ENCODE measurements at regions not wholly inside any gene's neighbourhood (a gene's known extent, or its start where the extent isn't known, plus 50 kb on each side); places are given as distances from the start of the nearest gene placed in this dataset.
A peak's percentile ranks its signal among the peaks of the same experiment; 100 is the strongest.
"Not testable (repeated sequence)": the region's sequence is repeated elsewhere in the genome, so short reads cannot be mapped to it uniquely, and the experiment has no call there.

DNA sequence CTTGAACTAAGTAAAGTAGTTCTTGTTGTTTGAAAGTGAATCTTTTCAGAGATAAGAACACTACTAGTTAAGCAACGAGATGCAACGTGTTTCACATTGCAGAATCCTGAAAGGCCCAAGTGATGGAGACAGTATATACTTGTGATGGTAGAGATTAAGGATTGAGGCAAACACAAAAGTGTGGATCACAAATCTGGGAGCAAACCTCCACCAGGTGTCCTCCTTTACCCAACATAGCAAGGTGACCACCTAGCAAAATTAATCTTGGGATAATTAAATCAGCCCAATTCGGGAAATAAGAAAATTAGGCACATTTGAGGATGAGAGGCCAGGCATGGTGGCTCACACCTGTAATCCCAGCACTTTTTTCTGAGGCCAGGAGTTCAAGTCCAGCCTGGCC, 563.9 kb downstream of the DACH1 start:
- no peak for DNase-seq (ENCODE audit: low read depth)

GRCh38 chr13:71300602-71301001, 566.4 kb downstream of the DACH1 start:
- DNase-seq (ENCODE audit: low read depth), result no peak

DNA sequence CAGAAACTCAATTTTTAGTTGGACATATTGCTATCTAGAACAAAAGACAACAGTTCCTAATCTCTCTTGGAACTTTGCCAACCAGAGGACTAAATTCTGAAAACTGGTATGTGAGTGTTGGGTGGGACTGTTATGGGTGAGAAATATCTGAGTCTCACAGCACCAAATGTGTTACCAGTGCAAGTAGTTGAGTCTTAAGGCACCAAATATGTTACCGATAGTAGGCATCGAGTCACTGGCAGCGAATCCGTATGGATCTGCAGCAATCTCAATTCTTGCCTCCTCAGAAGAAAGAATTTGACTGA, 575.2 kb downstream of the DACH1 start:
- no peak for DNase-seq (ENCODE audit: low read depth)

DNA sequence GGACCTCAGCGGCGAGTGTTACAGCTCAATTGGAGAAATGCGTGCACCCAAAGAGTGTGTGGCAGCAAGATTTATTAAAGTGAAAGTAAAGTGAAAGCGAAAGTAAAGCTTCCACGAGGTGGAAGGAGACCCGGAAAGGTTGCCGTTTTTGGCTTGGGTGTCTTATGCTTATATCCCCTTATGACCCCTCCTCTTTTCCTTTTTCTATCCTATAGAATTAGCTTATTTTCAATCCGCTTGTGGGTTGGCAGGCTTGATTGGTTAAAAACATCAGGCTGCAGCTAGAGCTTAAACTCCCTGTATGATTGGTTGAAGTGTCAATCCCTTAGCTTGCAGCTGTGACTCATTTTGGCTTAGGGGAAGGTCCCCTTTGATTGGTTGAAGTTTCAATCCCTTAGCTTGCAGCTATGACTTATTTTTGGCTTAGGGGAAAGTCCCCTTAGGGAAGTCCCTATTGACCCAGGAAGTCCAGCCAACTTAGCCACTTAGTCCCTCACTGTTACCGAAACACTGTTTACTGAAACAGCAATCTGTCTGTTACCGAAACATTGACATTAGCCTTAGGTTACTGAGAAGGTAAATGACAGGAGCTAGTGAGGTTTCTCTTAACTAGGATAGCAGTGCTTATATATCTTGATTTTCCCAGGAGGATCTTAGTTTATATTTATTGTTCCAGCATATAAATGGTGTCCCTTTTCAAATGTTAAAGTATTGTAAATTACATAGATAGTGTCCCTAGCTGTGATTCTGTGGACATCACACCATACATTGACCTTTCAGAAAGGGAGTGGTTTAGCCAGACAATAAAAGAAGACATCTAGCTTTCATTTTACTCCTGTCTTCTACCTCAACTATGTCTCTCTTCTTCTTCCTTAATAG, 575.8 kb downstream of the DACH1 start:
- peak; percentile 79 for DNase-seq (ENCODE audit: low read depth)

DNA sequence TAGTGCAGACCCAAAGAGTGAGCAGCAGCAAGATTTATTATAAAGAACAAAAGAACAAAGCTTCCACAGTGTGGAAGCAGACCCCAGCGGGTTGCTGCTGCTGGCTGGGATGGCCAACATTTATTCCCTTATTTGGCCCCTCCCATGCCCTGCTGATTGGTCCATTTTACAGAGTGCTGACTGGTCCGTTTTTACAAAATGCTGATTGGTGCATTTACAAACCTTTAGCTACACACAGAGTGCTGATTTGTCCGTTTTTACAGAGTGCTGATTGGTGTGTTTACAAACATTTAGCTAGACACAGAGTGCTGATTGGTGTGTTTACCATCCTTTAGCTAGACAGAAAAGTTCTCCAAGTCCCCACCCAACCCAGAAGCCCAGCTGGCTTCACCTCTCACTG, 577.0 kb downstream of the DACH1 start:
- not testable (repeated sequence) for DNase-seq (ENCODE audit: low read depth)

DNA sequence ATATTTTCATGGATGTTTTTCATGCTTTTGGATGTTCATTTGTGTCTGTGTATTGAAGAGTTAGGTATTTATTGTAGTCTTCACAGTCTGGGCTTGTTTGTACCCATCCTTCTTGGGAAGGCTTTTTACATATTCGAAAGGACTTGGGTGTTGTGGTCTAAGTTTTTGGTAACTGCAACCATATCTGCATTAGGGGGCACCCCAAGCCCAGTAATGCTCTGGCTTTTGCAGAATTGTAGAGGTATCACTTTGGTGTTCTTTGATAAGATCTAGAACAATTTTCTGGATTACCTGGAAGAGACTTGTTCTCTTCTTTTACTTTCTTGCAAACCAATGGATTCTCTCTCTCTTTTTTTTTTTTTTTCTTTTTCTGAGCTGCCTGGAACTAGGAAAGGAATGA, 581.3 kb downstream of the DACH1 start:
- DNase-seq (ENCODE audit: low read depth), result no peak

DNA sequence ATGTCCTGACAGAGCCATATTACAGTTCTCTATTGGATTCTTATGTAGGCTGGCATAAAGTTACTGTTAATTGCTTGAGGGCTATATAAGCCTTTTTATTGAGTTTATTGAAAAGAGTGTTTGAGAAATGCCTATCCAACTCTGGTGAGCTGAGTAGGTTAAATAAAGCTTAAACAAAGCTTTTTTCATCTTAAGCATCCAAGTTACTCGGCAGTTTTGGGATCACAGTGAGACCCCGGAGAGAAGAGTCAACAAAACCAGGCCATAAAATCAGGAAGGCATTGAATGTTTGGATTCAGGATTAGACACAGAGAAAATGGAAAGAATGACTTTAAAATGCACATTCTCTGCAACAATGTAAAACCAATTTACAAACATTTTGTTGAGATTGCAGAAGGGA, 588.5 kb downstream of the DACH1 start:
- DNase-seq (ENCODE audit: low read depth), result no peak

DNA sequence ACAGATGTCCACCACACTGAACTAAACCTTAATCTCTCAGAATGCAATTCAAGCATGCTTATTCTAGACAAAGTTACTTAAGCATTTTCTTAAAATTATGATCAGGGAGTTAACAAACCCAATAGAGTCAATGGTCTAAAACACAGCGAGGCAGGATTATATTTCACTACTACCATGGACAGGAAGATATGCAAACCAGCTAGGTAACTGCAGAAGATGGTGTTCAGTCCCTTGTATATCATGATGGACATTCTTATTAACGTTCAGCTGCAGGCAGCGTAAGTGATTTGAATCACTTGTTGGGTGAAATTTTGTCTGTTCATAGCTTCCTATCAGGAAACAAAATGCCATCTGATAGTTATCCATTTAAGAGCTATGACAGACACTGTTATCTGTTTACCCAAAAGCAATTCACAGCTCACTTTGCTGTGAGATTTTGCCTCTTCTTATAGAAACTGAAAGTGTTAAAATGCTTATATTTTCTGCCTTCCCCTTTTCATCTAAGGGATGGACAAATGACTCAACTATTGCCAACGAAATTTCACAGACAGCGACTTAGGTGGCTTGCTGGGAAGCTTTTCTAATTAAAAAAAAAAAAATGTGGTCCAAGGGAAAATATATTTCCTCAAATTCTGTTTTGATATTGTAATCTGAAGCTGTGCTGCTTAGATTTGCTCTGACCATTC, 591.9 kb downstream of the DACH1 start:
- no peak for DNase-seq (ENCODE audit: low read depth)

GRCh38 chr13:71261256-71261655, 605.7 kb downstream of the DACH1 start:
- DNase-seq (ENCODE audit: low read depth), result no peak

DNA sequence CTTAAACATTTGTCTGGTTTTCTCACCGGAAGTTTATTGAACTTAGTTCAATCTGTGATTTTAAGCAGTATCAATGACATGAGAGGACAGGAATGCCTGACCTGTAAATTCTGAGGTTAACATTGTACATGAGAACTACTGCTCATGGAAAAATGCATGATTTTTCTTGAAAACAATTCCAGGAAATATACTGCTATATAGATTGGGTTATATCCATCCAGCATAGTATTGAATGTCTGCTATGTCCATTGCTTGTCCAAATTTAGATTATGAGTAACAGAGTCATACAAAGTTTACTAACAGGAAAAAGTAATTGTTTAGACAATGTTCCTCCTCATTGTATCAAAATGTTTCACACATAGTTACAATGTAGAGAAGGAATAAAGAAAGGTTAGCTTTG, 606.8 kb downstream of the DACH1 start:
- no peak for DNase-seq (ENCODE audit: low read depth)

DNA sequence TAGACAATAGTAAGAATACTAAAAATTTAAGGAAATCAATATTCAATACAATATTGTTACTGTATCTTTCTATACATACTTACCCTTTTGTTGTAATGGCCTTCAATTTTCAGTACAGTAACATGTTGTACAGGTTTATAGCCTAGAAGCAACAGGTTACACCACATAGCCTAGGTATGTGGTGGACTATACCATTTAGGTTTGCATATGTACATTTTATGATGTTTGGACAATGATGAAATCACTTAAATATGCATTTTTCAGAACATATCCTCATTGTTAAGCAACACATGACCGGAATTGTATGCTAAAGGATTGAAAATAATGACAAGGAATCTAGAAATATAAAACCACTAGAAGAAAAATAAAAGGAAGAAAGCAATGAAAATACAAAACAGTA, 611.4 kb downstream of the DACH1 start:
- no peak for DNase-seq (ENCODE audit: low read depth)

DNA sequence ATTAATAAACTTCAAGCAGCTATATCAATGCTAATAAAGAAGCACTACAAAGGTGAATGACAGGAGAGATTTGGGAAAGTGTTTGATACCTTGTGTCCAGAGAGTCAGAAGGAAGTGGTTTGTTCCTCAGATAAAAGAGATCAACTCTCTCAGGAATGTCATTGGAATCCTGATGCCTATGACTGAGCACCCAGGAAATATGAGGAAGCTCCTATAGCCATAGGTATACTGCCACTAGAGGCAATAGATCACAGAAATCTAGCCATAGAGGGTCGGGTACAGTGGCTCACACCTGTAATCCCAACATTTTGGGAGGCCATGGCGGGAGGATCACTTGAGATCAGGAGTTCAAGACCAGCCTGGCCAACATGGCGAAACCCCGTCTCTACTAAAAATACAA, 612.6 kb downstream of the DACH1 start:
- DNase-seq (ENCODE audit: low read depth), result peak; percentile 8

DNA sequence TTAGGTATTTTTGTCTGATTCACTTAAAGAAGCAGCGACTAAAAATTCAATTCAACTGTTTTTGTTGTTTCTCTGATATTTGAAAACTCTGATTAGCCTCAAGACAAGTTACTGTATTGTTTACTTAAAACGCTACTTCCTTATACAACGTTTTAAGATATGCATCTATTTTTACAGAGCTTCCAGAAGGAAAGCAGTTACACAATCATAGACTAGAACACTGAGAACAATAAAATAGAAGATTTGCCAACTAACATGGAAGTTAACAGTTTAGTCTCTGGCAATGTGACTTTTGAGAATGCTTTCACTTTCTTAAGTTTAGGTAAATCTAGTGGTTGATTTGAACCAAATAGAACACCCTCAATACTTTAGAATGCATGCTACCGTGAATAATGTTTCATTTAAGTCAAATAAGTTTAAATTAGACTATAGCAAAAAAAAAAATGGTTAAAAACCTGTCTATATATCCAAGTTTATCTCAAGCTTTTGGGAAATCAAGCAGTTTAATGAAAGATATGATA, 614.8 kb downstream of the DACH1 start:
- DNase-seq (ENCODE audit: low read depth), result peak; percentile 61

- DNase-seq (ENCODE audit: low read depth), result no peak
These were observed 615.6 kb downstream of the DACH1 start for GRCh38 chr13:71251292-71251951.

GRCh38 chr13:71249011-71249410, 618.0 kb downstream of the DACH1 start:
- DNase-seq (ENCODE audit: low read depth), result no peak

DNA sequence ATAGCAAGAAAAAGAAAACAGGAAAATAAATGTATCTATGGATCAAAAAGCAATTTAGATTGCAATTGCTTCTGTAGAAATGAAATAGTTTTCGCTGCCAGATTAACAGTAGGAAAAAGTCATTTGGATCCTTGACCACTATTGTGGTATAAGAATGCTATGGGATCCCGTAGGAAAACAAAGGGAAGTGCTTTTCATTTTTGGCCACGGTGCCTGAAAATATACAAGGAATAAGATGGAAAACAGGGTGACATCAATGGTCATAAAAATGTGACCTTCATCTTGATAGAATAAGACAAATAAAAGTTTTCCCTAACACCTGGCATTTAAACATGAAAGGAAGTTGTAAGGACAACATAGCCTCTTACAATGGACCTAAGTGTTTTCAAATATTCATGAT, 622.8 kb downstream of the DACH1 start:
- no peak for DNase-seq (ENCODE audit: low read depth)

DNA sequence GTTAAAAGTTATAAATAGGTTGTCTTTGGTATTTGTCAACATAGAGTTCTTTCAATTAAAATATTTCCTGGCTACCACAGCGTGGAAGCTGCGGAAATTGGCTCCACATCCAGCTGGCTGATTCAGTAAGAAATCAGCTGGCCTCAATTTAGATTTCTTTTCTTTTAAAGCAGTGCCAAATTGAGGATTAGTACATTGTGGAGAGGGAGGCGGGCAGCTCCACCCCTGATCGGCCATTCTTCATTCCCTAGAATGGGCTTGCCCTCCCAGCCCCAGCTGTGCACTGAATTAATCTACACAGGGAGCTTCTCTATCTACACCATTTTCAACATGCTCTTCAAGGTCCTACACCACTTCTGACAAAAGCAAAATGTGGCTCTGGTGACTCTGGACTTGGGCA, 624.8 kb downstream of the DACH1 start:
- no peak for DNase-seq (ENCODE audit: low read depth)

GRCh38 chr13:71240911-71241310, 626.1 kb downstream of the DACH1 start:
- peak; percentile 30 for DNase-seq (ENCODE audit: low read depth)

DNA sequence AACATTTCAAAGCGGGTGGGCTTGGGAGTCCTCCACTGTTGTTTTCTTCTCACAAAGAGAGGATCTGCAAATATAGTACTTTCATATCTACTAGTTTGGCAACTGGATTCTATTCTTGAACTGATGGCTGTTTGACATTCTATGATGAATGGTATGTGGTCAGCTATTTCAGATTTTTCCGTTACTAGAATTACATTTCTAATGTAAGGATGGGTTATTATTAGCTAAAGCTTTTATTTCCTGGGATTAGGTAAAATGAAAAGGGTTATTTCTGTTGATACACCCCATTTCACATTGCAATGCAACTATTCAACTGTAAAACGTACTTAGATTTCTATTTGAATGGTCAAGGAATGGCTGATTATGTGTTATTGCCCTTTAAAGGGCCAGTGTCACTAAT, 629.7 kb downstream of the DACH1 start:
- DNase-seq (ENCODE audit: low read depth), result no peak

DNA sequence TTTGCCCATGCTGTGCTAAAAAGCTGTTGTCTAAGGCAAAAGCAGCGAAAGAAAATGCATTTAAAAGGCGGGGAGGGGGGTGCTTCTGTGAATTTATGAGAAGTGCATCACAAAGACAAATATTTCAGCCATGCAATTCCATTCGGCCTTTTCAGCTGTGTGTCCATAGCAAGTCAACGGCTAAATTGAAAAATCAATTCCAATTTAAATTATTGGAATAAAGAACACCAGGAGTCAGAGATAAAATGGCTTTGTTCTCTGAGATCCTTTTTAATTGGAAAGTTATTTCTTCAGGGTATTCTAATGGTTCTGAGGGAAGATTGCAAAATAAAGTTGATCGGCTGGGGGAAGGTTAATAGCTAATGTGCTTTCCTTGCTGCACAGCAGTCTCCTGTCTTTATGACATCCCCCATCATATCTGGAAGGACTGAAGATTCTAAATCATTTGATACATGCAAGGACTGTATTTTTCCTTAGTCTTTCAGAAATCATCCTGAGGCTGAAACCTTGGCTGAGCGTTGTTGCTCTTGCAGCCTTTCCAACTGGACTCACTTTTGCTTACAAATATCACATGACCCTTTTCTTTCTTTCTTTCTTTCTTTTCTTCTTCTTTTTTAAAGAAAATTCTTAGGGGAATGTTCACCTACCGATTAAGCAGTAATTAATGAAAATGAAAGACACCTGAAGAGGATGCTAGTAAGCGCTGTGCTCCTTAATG, 647.1 kb downstream of the DACH1 start:
- no peak for DNase-seq (ENCODE audit: low read depth)

- DNase-seq (ENCODE audit: low read depth), result peak; percentile 18
These were observed 648.0 kb downstream of the DACH1 start for GRCh38 chr13:71218960-71219359.

GRCh38 chr13:71217827-71218226, 649.2 kb downstream of the DACH1 start:
- DNase-seq (ENCODE audit: low read depth), result no peak
